Endothelial cell of umbilical vein (primary cell): ENCODE measurements at regions not wholly inside any gene's neighbourhood (a gene's known extent, or its start where the extent isn't known, plus 50 kb on each side); places are given as distances from the start of the nearest gene placed in this dataset.

ENCODE experiments used
- CTCF ChIP-seq, 2 donors: IDR thresholded peaks; 1 replicate in 1 of 2; 2 replicates in 1 of 2; pipeline ENCODE4 v1.5.1; 2011; ENCODE audit warnings: low read length in 2 of 2, mild to moderate bottlenecking in 2 of 2, moderate library complexity in 2 of 2, control low read depth in 1 of 2, inconsistent platforms in 1 of 2, low read depth in 1 of 2; ENCODE audit not compliant: insufficient read depth in 1 of 2; ENCODE audit errors: extremely low read depth in 1 of 2
- EZH2 ChIP-seq: IDR thresholded peaks from 2 replicates; pipeline ENCODE4 v1.6.1; 2012; ENCODE audit warnings: borderline replicate concordance, low read depth, mild to moderate bottlenecking, moderate library complexity, low read length, inconsistent platforms; ENCODE audit not compliant: severe bottlenecking
- GATA2 ChIP-seq: IDR thresholded peaks from 2 replicates; pipeline ENCODE4 v1.7.0; 2011; ENCODE audit warnings: low read depth, mild to moderate bottlenecking, moderate library complexity, mixed read lengths, low read length; ENCODE audit not compliant: insufficient read length, insufficient read depth
- JUN ChIP-seq: IDR thresholded peaks from 2 replicates; pipeline ENCODE4 v1.6.1; 2011; ENCODE audit warnings: borderline replicate concordance, low read depth; ENCODE audit not compliant: insufficient read length, insufficient read depth
- MAX ChIP-seq: IDR thresholded peaks from 2 replicates; pipeline ENCODE4 v1.6.1; 2011; ENCODE audit not compliant: insufficient read depth, insufficient read length
- MYC ChIP-seq: IDR thresholded peaks from one replicate; pipeline ENCODE4 v1.6.1; 2011; ENCODE audit warnings: mild to moderate bottlenecking, low read depth, low read length
- POLR2A ChIP-seq: IDR thresholded peaks from 2 replicates; pipeline ENCODE4 v1.6.1; 2012; ENCODE audit warnings: low read depth, mild to moderate bottlenecking, control low read depth, low read length
- POLR2AphosphoS5 ChIP-seq: IDR thresholded peaks from 2 replicates; pipeline ENCODE4 v1.6.1; 2012; ENCODE audit warnings: low read depth, mild to moderate bottlenecking, control low read depth, low read length, moderate library complexity; ENCODE audit not compliant: insufficient read depth

DNA sequence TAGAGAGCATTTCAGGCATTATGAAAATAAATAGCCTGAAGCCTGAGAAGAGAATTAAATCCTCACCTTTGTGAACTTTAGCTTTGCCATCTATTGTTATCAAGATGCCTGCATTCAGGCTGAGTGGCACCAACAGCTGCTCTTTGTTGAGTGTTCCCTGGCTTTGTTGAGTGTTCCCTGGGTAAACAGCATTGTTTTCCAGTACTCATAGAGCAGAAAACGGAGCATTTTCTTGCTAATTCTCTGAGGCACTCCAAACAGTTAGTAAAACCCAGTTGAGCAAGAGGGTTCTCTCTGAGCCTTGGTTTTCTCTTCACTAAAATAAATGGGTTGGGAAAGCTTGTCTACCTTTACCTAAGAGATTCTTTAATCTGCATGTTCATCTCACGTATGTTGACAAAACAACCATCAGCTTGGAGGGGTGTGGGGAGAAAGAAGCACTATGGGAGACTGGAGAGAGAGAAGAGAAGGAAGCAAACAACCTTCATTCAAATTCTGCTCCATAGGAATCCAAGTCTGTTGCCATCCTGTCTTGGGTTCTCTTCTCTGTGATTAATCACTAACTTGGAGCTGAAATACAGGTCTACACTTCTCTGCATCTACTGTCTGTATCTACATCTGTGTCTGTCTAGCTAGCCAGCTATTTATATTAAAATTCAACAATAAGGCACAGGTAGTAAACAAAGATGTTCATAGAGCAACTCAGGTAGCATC is 567.0 kb upstream of the SOX11 start:
- TF ChIP-seq CTCF (IDR thresholded peaks at IDR 0.05; ENCODE audit: extremely low read depth in 1 of 2, insufficient read depth in 1 of 2, low read depth in 1 of 2, low read length in 2 of 2) (no peak), EZH2 (no peak), MAX (no peak), POLR2A (no peak), POLR2AphosphoS5 (no peak), GATA2 (no peak), JUN (no peak), MYC (no peak)
